SH-SY5Y (cell line): ENCODE measurements at regions not wholly inside any gene's neighbourhood (a gene's known extent, or its start where the extent isn't known, plus 50 kb on each side); places are given as distances from the start of the nearest gene placed in this dataset.

ENCODE experiments used
- GATA2 ChIP-seq: IDR thresholded peaks from 2 replicates; pipeline ENCODE4 v1.6.1; 2011; ENCODE audit warnings: mild to moderate bottlenecking, low read depth, low read length
- GATA3 ChIP-seq: IDR thresholded peaks from 2 replicates; pipeline ENCODE4 v1.6.1; 2011; ENCODE audit warnings: low read depth, mild to moderate bottlenecking, low read length, moderate library complexity

DNA sequence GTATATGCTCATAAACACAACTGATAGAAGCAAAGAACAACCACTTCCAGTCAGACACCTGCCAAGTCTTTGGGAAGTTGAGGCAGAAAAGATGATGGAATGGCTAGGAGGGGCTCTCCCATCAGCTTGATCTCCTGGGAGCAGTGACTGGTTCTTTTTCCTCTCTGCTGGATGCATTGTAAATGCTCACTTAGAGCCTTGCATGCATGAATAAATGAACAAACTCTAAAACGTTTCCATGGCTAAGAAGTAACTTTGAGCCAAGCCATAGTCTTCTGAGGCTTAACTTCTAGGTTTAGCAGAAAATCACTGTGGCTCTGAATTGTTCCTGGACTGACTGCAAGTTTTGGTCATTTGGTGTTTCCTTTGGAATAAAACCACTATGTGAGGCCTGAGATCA lies 166.4 kb upstream of the CITED2 start:
- TF ChIP-seq GATA2 = no peak
- no peak for TF ChIP-seq GATA3
